ENCODE measurements at regions not wholly inside any gene's neighbourhood (a gene's known extent, or its start where the extent isn't known, plus 50 kb on each side); places are given as distances from the start of the nearest gene placed in this dataset.
A peak's percentile ranks its signal among the peaks of the same experiment; 100 is the strongest.
"Not testable (repeated sequence)": the region's sequence is repeated elsewhere in the genome, so short reads cannot be mapped to it uniquely, and the experiment has no call there.

- not testable (repeated sequence) for DNase-seq (ENCODE audit: low spot score)
These were observed 167.2 kb downstream of the BCL2L11 start for GRCh38 chr2:111287646-111288568.

- not testable (repeated sequence) for DNase-seq (ENCODE audit: low spot score)
These were observed 169.7 kb downstream of the BCL2L11 start for GRCh38 chr2:111290370-111290769.

GRCh38 chr2:111291566-111291965, 170.9 kb downstream of the BCL2L11 start:
- DNase-seq (ENCODE audit: low spot score) = peak; percentile 22

- peak; percentile 37 for DNase-seq (ENCODE audit: low spot score)
These were observed 171.7 kb downstream of the BCL2L11 start for GRCh38 chr2:111292232-111292968.

GRCh38 chr2:111294699-111295098, 174.0 kb downstream of the BCL2L11 start:
- DNase-seq (ENCODE audit: low spot score) = not testable (repeated sequence)

GRCh38 chr2:111296122-111296804, 175.5 kb downstream of the BCL2L11 start:
- not testable (repeated sequence) for DNase-seq (ENCODE audit: low spot score)

GRCh38 chr2:111297128-111297527, 176.4 kb downstream of the BCL2L11 start:
- not testable (repeated sequence) for DNase-seq (ENCODE audit: low spot score)

- not testable (repeated sequence) for DNase-seq (ENCODE audit: low spot score)
These were observed 178.2 kb downstream of the BCL2L11 start for GRCh38 chr2:111298927-111299326.

- DNase-seq (ENCODE audit: low spot score) = not testable (repeated sequence)
These were observed 178.9 kb downstream of the BCL2L11 start for GRCh38 chr2:111299635-111300034.

GRCh38 chr2:111301677-111302076, 181.0 kb downstream of the BCL2L11 start:
- not testable (repeated sequence) for DNase-seq (ENCODE audit: low spot score)

- DNase-seq (ENCODE audit: low spot score) = not testable (repeated sequence)
These were observed 181.9 kb downstream of the BCL2L11 start for GRCh38 chr2:111302397-111303218.

GRCh38 chr2:111307302-111307701, 186.6 kb downstream of the BCL2L11 start:
- not testable (repeated sequence) for DNase-seq (ENCODE audit: low spot score)

- DNase-seq (ENCODE audit: low spot score) = not testable (repeated sequence)
These were observed 188.7 kb downstream of the BCL2L11 start for GRCh38 chr2:111309231-111310075.

- DNase-seq (ENCODE audit: low spot score) = not testable (repeated sequence)
These were observed 189.7 kb downstream of the BCL2L11 start for GRCh38 chr2:111310395-111310794.

- DNase-seq (ENCODE audit: low spot score) = not testable (repeated sequence)
These were observed 190.9 kb downstream of the BCL2L11 start for GRCh38 chr2:111311568-111311967.

- not testable (repeated sequence) for DNase-seq (ENCODE audit: low spot score)
These were observed 192.3 kb downstream of the BCL2L11 start for GRCh38 chr2:111312897-111313607.

- not testable (repeated sequence) for DNase-seq (ENCODE audit: low spot score)
These were observed 193.0 kb downstream of the BCL2L11 start for GRCh38 chr2:111313711-111314110.

GRCh38 chr2:111315188-111315917, 194.6 kb downstream of the BCL2L11 start:
- not testable (repeated sequence) for DNase-seq (ENCODE audit: low spot score)

GRCh38 chr2:111316221-111316741, 195.6 kb downstream of the BCL2L11 start:
- DNase-seq (ENCODE audit: low spot score) = peak; percentile 24

All from activated CD4-positive, alpha-beta T cell treated with anti-CD3 and anti-CD28 coated beads, Interleukin-2, Interleukin-4, amounts not matched to agents 100 ng/mL and 50 ng/mL, durations not matched to agents 16 hours and 8 hours (primary cell).